Calu3 (cell line): ENCODE measurements at regions not wholly inside any gene's neighbourhood (a gene's known extent, or its start where the extent isn't known, plus 50 kb on each side); places are given as distances from the start of the nearest gene placed in this dataset.

Experiments
- BruUV-seq: library from RNA; stranded (reverse); fragments of 400-500 nt; replicated peaks from 2 replicates; lab custom pipeline; 2021; lab: Mats Ljungman, UMichigan
- CTCF ChIA-PET: fragments of 300-600 bp; sonication (Branson Sonifier 250); formaldehyde crosslinking; loops from one replicate; lab custom pipeline; 2022; ENCODE audit warnings: antibody characterized with exemption; lab: Charles Lee
- DNase-seq: peaks from one replicate; pipeline ENCODE4 v3.0.0; 2022
- H3K27ac Mint-ChIP-seq: one replicate; pipeline ENCODE4 v1.8.0; 2022; ENCODE audit warnings: mixed read lengths; ENCODE audit not compliant: unreplicated experiment
- H3K27me3 Mint-ChIP-seq: one replicate; pipeline ENCODE4 v1.8.0; 2022; ENCODE audit warnings: mixed read lengths; ENCODE audit not compliant: unreplicated experiment
- H3K36me3 Mint-ChIP-seq: one replicate; pipeline ENCODE4 v1.8.0; 2022; ENCODE audit warnings: mild to moderate bottlenecking, moderate library complexity, mixed read lengths; ENCODE audit not compliant: insufficient read depth, unreplicated experiment
- H3K4me1 Mint-ChIP-seq: one replicate; pipeline ENCODE4 v1.8.0; 2022; ENCODE audit warnings: mild to moderate bottlenecking, low read depth, mixed read lengths; ENCODE audit not compliant: unreplicated experiment
- H3K4me3 Mint-ChIP-seq: one replicate; pipeline ENCODE4 v1.8.0; 2022; ENCODE audit warnings: mild to moderate bottlenecking, low read depth, moderate library complexity, mixed read lengths; ENCODE audit not compliant: unreplicated experiment
- H3K9me3 Mint-ChIP-seq: one replicate; pipeline ENCODE4 v1.8.0; 2022; ENCODE audit warnings: low read depth, mixed read lengths; ENCODE audit not compliant: unreplicated experiment
- intact Hi-C: fragments of 100-400 bp; cut with micrococcal nuclease; formaldehyde crosslinking; loops from one replicate; pipeline ENCODE4 v1.10.0; 2022; ENCODE audit not compliant: unreplicated experiment
- TF ChIP-seq, protein P1 (sequence below): fragments of 200-600 bp; IDR thresholded peaks from one replicate; pipeline ENCODE4 v1.8.0; 2022; ENCODE audit warnings: antibody characterized with exemption; ENCODE audit not compliant: unreplicated experiment

DNA sequence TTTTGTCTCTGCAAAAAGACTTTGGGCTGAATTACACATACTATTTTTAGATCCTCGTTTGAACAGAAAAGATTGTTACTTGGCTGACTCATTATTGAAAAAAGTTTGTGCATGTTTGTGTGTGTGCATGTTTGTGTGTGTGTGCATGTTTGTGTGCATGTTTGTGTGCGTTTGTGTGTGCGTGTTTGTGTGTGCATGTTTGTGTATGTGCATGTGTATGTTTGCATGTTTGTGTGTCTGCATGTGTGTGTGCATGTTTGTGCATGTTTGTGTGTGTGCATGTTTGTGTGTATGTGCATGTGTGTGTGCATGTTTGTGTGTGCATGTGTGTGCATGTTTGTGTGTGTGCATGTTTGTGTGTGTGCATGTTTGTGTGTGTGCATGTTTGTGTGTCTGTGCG lies 201.1 kb upstream of the FAT1 start:
- H3K36me3 Mint-ChIP-seq = no peaks in the 10 kb centered on the region
- CTCF ChIA-PET = no interaction called here
- TF ChIP-seq, protein P1, sequence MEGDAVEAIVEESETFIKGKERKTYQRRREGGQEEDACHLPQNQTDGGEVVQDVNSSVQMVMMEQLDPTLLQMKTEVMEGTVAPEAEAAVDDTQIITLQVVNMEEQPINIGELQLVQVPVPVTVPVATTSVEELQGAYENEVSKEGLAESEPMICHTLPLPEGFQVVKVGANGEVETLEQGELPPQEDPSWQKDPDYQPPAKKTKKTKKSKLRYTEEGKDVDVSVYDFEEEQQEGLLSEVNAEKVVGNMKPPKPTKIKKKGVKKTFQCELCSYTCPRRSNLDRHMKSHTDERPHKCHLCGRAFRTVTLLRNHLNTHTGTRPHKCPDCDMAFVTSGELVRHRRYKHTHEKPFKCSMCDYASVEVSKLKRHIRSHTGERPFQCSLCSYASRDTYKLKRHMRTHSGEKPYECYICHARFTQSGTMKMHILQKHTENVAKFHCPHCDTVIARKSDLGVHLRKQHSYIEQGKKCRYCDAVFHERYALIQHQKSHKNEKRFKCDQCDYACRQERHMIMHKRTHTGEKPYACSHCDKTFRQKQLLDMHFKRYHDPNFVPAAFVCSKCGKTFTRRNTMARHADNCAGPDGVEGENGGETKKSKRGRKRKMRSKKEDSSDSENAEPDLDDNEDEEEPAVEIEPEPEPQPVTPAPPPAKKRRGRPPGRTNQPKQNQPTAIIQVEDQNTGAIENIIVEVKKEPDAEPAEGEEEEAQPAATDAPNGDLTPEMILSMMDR = no peak
- BruUV-seq = no TSS peak
- H3K27me3 Mint-ChIP-seq = no peaks in the 10 kb centered on the region
- intact Hi-C loops = no loop called here
- no peaks in the 10 kb centered on the region for H3K9me3 Mint-ChIP-seq
- H3K4me3 Mint-ChIP-seq = no peak overlapping the region
- H3K27ac Mint-ChIP-seq = no peak overlapping the region
- DNase-seq = no peak
- H3K4me1 Mint-ChIP-seq = no peaks in the 10 kb centered on the region

GRCh38 chr4:186927624-186928023 lies 204.0 kb upstream of the FAT1 start:
- no peak overlapping the region for H3K4me3 Mint-ChIP-seq
- intact Hi-C loops = no loop called here
- CTCF ChIA-PET = no interaction called here
- H3K27me3 Mint-ChIP-seq = no peaks in the 10 kb centered on the region
- TF ChIP-seq, protein P1 = no peak
- H3K27ac Mint-ChIP-seq = no peak overlapping the region
- H3K9me3 Mint-ChIP-seq = no peaks in the 10 kb centered on the region
- no TSS peak for BruUV-seq
- H3K36me3 Mint-ChIP-seq = no peaks in the 10 kb centered on the region
- no peak for DNase-seq
- H3K4me1 Mint-ChIP-seq = peaks cover 5% of the 10 kb centered on the region

DNA sequence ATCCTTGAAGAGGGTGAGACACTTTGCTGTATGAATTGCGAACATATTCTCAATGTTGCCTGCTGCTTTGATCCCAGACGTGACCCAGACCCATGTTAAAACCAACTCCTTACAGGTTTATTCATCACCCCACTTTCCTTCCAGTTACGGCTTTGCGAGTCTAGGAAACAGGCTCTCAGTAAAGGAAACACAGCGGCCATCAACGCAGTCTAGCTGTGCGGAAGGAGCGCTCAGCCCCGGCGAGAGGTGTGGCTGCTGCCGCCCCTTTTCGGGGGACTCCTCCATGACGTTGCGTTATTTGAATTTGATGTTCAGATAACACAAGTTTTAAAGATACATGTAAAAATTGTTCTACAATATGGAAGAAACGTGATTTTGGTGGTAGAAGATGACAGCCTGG lies 206.4 kb upstream of the FAT1 start:
- peaks cover 21% of the 10 kb centered on the region for H3K4me1 Mint-ChIP-seq
- H3K4me3 Mint-ChIP-seq = no peak overlapping the region
- no peaks in the 10 kb centered on the region for H3K27me3 Mint-ChIP-seq
- intact Hi-C loops = no loop called here
- no peak for DNase-seq
- no TSS peak for BruUV-seq
- H3K9me3 Mint-ChIP-seq = no peaks in the 10 kb centered on the region
- TF ChIP-seq, protein P1 = no peak
- H3K27ac Mint-ChIP-seq = no peak overlapping the region
- no peaks in the 10 kb centered on the region for H3K36me3 Mint-ChIP-seq
- CTCF ChIA-PET = no interaction called here

DNA sequence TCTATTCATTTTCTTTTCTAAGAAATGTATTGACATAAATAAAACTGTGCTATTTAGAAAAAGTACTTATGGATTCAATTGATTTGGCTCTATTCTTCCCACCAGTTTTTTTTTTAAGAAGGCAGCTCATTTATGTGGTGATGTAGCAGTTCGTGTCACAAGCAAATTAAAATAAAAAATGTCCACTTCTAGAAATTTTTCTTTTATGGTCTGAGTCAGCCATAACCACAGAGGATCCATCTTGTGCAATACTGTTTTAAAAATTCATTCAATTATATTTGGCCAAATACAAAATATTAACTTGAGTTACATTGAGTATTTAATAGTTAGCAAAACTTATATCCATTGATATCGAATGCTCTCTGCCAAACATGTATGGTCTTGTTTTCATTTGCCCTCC lies 207.9 kb upstream of the FAT1 start:
- intact Hi-C loops = no loop called here
- DNase-seq = no peak
- H3K4me1 Mint-ChIP-seq = peaks cover 30% of the 10 kb centered on the region
- no peaks in the 10 kb centered on the region for H3K9me3 Mint-ChIP-seq
- no peak overlapping the region for H3K27ac Mint-ChIP-seq
- BruUV-seq = no TSS peak
- H3K4me3 Mint-ChIP-seq = no peak overlapping the region
- TF ChIP-seq, protein P1 = no peak
- H3K27me3 Mint-ChIP-seq = no peaks in the 10 kb centered on the region
- no peaks in the 10 kb centered on the region for H3K36me3 Mint-ChIP-seq
- CTCF ChIA-PET = no interaction called here

- Mint-ChIP-seq H3K4me3 (no peak overlapping the region), H3K27ac (peak overlapping the region; percentile 3)
Measured at GRCh38 chr4:186932196-186932595, 208.5 kb upstream of the FAT1 start.

More at GRCh38 chr4:186932196-186932595, 208.5 kb upstream of the FAT1 start:
- no peak for DNase-seq
- peaks cover 37% of the 10 kb centered on the region for H3K4me1 Mint-ChIP-seq
- TF ChIP-seq, protein P1 = no peak
- CTCF ChIA-PET = no interaction called here
- H3K36me3 Mint-ChIP-seq = no peaks in the 10 kb centered on the region
- intact Hi-C loops = no loop called here
- no TSS peak for BruUV-seq
- H3K27me3 Mint-ChIP-seq = no peaks in the 10 kb centered on the region
- no peaks in the 10 kb centered on the region for H3K9me3 Mint-ChIP-seq
